H1 (cell line): ENCODE measurements at regions not wholly inside any gene's neighbourhood (a gene's known extent, or its start where the extent isn't known, plus 50 kb on each side); places are given as distances from the start of the nearest gene placed in this dataset.

Experiments
- ASH2L ChIP-seq: fragments of 200-600, 300-600 bp; sonication (generic); IDR thresholded peaks from one replicate; pipeline ENCODE4 v1.7.1; 2017; ENCODE audit warnings: low read length
- CREB1 ChIP-seq: IDR thresholded peaks from 2 replicates; pipeline ENCODE4 v1.6.1; 2012; ENCODE audit warnings: inconsistent platforms
- CTCF ChIP-seq, 3 experiments: IDR thresholded peaks; 1 replicate in 2 of 3; 2 replicates in 1 of 3; pipeline versions ENCODE4 v1.5.1 to v1.6.1; 2011; ENCODE audit warnings: low read length in 3 of 3, mild to moderate bottlenecking in 3 of 3, inconsistent platforms in 2 of 3, low read depth in 1 of 3, moderate library complexity in 1 of 3; ENCODE audit not compliant: insufficient read depth in 1 of 3; ENCODE audit errors: control extremely low read depth in 1 of 3
- JUND ChIP-seq: IDR thresholded peaks from 2 replicates; pipeline ENCODE4 v1.6.1; 2011; ENCODE audit warnings: mild to moderate bottlenecking, improper control_type of control experiment, low read length
- MAX ChIP-seq: IDR thresholded peaks from 2 replicates; pipeline ENCODE4 v1.6.1; 2012; ENCODE audit warnings: inconsistent platforms
- POLR2A ChIP-seq, 2 experiments: IDR thresholded peaks; 1 replicate in 1 of 2; 2 replicates in 1 of 2; pipeline ENCODE4 v1.6.1; 2011; ENCODE audit warnings: low read depth in 2 of 2, low read length in 2 of 2, mild to moderate bottlenecking in 2 of 2; ENCODE audit errors: control extremely low read depth in 1 of 2
- POLR2AphosphoS5 ChIP-seq: IDR thresholded peaks from 2 replicates; pipeline ENCODE4 v1.6.1; 2011; ENCODE audit warnings: low read depth, low read length
- RFX5 ChIP-seq: IDR thresholded peaks from 2 replicates; pipeline ENCODE4 v1.6.1; 2011; ENCODE audit warnings: low read depth, low read length, improper control_type of control experiment, borderline replicate concordance
- SIN3A ChIP-seq, 2 experiments: IDR thresholded peaks in 1 of 2; conservative IDR thresholded peaks in 1 of 2; 2 replicates each; pipeline ENCODE4 v1.6.1; 2011 to 2012; ENCODE audit warnings: low read length in 2 of 2, improper control_type of control experiment in 1 of 2, low read depth in 1 of 2, mild to moderate bottlenecking in 1 of 2
- SRF ChIP-seq: IDR thresholded peaks from 2 replicates; pipeline ENCODE4 v1.6.1; 2011; ENCODE audit warnings: mild to moderate bottlenecking, low read depth, low read length, moderate library complexity
- TAF7 ChIP-seq: optimal IDR thresholded peaks from 2 replicates; pipeline ENCODE3; 2011; ENCODE audit warnings: low read depth, mild to moderate bottlenecking, inconsistent platforms, low read length, moderate library complexity, borderline replicate concordance
- YY1 ChIP-seq: IDR thresholded peaks from 2 replicates; pipeline ENCODE4 v1.6.1; 2011; ENCODE audit warnings: low read depth, mild to moderate bottlenecking, low read length

GRCh38 chr10:29083096-29083495 lies 205.8 kb upstream of the LYZL1 start:
- TF ChIP-seq CTCF (IDR thresholded peaks at IDR 0.05; ENCODE audit: control extremely low read depth in 1 of 3, insufficient read depth in 1 of 3, low read depth in 1 of 3, low read length in 3 of 3) (no peak), MAX (no peak), SIN3A (conservative IDR thresholded peaks at IDR 0.05 in 1 of 2, IDR thresholded peaks at IDR 0.05 in 1 of 2; ENCODE audit: low read depth in 1 of 2, low read length in 2 of 2) (no peak), ASH2L (no peak), SRF (no peak), YY1 (no peak), POLR2AphosphoS5 (no peak), RFX5 (no peak), TAF7 (no peak), CREB1 (no peak), POLR2A (IDR thresholded peaks at IDR 0.05; ENCODE audit: control extremely low read depth in 1 of 2, low read depth in 2 of 2, low read length in 2 of 2) (no peak), JUND (no peak)
